ENCODE measurements at regions not wholly inside any gene's neighbourhood (a gene's known extent, or its start where the extent isn't known, plus 50 kb on each side); places are given as distances from the start of the nearest gene placed in this dataset.

DNA sequence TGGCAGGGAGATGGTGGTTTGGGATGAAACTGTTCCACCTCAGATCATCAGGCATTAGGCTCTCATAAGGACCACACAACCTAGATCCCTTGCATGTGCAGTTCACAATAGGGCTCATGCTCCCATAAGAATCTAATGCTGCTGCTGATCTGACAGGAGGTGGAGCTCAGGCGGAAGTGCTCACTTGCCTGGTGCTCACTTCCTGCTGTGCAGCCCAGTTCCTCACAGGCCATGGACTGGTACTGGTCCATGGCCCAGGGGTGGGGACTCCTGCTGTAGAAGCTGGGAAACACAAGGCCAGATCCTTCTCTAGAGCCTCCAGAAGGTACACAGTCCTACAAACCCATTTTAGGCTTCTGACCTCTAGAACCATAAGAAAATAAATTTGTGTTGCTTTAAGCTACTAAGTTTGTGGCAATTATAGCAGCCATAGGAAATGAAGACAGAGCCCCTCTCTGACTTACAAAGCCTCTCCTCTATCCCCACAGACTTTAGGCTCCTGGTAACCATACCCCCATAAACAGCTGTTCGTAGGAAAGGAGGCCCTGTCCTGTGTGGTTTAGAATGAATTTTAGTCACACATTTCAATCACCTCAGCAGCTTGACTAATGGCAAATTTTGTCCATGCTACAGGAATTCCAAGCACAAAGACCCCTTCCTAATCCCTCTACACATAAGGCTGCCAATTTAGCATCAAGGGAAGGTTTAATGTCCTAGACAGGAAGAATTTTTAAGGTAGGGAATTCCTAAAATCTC, 206.1 kb upstream of the PHYHIPL start:
- no peak for DNase-seq

DNA sequence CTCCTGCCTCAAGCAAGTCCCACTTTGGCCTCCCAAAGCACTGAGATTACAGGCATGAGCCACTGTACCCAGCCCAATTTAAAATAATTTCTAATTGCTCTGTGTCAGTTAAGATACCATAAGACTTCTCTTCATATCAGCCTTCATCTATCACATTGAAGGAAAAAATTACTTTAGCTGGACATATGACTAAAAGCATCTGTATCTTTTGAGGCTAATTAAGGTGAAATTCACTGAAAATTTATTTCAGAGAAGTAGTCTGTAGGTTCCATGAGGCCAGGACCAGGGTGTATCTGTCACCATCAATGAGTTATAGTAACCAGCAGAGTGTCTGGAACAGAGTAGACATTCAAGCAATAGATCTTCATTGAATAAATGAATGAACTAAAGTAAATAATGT, 205.2 kb upstream of the PHYHIPL start:
- no peak for DNase-seq

DNA sequence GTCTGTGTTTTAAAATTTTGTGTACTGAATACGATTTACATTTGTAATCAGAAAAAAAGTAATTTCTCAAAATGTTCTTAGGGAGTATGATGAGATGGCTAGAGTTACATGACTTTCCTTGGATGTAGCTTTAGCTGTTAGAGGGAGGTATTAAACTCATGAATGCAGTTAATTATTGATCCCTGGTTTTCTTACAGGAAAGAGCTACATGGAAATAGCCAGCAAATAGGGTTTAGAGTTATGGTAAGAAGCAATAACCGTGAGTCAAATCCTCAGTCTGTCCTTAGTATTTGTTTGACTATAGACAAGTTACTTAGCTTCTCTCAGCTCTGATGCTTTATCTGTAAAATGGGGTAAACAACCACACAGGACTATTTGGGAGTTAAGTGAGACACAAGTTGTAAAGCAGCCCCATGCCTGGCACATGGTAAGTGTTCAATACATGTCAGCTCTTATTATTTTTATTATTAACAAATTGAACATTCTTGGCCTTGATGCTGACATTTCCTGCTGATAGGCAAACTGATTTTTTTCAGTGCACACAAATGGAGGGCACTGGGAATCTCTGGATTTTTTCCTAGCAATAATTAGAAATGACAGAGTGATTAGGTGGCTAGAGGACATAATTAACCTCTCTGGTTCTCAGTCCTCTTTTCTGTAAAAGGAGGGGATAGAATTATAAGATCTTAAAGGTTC, 204.5 kb upstream of the PHYHIPL start:
- no peak for DNase-seq

DNA sequence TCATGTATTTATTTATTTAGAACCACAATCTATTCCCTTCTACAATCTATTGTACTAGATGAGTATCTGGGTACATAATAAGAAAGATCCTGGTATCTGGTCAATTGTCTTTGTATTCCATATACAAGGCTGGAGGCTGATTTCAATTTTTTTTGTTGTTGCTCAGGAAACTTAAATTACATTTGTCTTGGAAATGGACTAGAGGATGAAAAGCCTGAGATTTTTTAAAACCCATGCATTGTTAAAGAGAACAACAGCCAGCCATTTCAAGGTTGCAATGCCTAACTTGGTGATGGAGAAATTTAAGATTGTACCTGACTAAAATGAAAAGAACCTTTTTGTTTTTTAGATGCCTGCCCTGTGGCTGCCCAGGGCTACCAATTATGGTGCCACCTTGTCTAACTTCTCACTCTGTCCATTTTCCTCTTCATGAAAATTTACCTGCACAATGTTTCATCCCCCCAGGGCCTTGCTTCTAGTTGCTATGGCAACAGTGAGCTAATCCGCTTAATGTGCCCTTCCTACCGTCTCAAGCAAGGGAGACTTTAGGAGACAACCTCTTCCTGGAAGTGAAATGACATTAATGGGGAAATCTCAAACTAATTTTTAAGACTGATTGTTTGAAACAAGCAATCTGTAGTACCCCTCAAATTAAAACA, 203.7 kb upstream of the PHYHIPL start:
- DNase-seq, result no peak

DNA sequence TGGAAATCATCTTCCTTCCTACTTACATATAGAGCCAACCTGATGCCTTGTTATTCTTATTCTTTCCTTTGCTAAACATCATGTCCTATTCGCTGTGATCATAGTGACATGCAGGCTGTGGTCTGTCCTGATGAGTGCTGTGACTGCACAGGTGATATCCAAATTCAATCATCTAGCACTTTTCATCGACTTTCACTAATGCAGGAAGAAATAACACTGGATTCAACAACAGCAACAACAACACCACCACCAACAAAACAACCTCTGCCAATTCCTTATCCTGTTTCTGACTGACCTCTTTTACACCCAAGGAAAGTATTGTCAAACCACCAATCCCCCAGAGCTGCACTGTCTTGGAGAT, 203.2 kb upstream of the PHYHIPL start:
- DNase-seq, result no peak

DNA sequence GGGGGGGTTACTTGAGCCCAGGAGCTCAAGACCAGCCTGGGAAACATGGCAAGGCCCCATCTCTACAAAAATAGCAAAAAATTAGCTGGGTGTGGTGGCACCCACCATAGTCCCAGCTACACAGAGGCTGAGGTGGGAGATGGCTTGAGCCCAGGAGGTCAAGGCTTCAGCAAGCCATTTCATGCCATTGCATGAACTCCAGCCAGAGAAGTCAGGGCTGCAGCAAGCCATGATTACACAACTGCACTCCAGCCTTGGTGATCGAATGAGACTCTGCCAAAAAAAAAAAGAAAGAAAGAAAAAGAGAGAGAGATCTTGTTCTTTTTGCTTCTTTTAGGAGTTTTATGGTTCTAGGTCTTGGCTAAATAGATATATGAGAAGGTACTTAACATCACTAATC, 200.2 kb upstream of the PHYHIPL start:
- no peak for DNase-seq

DNA sequence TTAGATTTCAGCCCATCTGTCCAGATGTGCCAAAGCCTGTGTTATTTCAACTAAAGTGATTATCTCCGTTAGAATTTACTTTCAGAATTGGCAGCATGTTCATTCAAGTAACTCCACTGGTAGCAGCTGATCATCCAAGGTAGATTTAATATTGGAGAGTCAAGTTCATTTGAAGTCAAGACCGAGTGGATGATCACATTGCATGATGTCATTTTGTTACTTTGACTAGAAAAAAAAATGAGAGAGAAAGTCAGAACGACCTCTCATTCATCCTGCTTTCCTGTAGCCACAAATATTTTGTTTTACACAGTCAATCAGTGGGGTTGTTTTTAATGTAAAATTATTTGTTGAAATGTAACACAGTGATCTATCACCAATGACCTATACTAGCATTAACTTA, 196.7 kb upstream of the PHYHIPL start:
- DNase-seq, result no peak

DNA sequence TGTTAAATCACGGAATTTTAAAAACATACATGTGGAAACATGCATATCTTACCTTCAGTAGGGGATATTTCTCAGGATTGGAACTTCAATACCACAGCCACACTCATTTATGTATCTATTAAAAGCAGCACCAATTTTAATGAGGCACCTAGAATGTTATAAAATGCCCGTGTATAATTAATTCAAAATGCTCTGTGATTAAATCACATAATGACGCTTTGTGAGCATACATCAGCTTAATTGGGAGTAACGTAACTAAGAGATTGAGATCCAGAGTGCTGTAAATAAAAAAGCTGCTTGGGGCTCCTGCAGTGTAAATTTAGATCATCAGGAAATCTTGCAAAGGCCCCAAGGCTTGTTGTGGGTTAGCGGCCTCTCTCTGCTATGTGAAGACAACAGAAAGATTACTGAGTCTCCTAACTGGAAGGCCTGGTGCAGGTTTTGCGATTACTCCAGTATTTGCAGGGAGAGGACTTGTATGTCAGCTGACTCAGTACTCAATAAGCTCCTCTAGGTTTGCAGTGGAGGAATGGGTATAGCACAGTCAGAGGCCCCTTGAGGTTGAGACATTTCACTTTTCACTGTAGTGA, 195.5 kb upstream of the PHYHIPL start:
- DNase-seq, result no peak

DNA sequence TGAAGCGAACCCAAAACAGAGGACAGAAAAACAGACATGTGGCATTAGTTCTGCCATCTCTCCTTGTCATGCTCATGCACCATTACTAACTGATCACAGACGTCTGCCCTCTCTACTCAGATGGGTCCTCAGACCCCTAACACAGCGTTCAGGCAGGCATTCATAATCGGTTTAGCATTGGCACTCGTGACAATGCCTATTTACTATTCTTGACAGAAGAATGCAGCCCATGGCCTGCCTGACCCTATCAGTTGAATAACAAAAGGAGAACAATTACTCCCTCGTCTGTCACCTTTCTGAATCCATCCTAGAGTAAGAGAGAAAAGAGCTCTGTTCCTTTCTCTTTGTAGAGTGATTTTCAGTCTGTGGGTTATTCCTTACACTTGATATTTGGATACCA, 194.6 kb upstream of the PHYHIPL start:
- no peak for DNase-seq

DNA sequence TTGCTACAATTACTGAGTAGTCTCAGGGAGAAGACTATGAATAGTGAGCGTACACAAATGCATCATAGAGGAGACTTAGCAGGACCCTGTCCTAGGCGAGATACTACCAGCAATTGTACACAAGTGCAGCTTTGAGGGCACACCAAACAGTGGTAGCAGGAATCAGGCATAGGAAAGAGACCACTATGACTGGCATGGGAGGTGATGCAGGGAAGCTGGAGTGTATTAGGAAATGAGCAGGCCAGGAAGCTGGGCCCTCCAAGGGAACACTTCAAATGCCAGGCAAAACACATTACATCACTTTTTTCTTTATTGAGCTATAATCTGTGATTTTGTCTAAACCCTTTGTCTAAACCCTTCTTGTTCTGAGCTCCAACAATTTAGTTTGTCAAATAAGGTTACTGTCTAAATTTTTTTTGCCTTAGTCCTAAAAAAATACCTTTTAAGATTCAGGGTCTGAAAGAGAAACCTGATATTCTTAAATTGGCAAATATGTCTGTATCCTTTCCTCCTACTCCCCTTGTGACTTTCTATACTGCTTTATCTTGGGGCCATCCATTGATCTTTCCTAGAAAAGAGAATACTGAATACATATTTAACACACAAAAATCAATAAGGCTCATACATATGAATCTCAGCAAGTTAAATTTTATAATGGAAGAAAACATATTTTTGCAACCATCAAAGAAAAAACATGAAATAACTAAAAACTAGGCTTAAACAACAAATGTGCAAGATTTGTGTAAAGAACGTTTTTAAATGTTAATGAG, 193.8 kb upstream of the PHYHIPL start:
- no peak for DNase-seq

DNA sequence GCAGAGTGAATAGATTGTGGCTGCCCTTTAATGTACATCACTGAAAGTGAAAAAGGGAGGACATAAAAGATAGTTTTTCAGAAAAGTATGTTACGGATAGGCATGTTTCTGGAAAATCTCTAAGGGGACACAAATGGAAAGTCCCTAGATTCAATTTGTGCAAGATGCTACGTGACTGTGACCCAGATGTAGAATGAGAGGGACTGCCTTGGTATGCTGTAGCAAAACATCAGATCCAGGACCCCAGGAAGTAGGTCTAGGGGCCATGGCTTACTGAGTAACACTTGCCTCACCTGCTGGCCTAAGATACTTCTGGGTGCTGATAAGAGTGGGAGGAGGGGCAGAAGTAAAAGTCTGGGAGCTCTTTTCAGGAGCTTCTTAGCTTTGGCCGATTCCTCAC, 191.2 kb upstream of the PHYHIPL start:
- DNase-seq, result no peak

DNA sequence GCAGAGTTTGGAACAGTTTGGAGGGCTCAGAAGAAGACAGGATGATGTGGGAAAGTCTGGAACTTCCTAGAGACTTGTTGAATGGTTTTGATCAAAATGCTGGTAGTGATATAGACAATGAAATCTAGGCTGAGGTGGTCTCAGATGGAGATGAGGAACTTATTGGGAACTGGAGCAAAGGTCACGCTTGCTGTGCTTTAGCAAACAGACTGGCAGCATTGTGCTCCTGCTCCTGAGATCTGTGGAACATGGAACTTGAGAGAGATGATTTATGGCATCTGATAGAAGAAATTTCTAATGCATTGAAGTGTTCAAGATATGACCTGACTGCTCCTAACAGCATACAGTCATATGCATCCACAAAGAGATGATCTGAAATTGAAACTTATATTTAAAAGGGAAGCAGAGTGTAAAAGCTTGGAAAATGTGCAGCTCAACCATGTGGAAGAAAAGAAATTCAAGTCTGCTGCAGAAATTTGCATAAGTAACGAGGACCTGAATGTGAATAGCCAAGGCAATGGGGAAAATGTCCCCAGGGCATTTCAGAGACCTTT, 186.9 kb upstream of the PHYHIPL start:
- DNase-seq, result no peak

DNA sequence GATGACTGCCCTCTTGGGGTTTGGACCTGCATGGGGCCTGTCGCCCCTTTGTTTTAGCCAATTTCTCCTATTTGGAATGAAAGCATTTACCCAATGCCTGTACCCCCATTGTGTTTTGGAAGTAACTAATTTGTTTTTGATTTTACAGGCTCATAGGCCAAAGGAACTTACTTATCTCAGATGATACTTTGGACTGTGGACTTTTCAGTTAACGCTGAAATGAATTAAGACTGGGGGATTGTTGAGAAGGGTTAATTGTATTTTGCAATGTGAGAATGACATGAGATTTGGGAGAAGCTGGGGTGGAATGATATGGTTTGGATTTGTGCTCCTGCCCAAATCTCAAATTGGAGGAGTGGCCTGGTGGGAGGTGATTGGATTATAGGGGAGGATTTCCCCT, 185.8 kb upstream of the PHYHIPL start:
- no peak for DNase-seq

DNA sequence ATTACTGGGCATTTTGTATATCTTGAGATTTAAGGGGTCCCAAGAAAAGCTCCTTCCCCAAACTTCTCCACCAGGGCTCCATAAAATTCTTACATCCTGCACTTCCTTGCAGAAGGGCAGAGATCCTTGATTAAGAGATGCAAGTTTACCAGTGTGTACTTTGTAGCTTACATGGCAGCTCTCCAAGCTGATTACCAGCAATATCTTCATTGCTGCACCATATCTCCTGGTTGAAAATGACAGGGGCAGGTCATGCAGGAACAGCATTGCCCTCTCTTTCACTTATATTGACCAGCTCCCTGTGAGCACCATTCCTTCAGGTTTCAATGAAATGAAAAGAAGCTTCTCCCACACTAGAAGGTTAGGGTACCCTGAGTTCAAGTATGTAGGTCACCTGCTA, 184.6 kb upstream of the PHYHIPL start:
- DNase-seq, result no peak

DNA sequence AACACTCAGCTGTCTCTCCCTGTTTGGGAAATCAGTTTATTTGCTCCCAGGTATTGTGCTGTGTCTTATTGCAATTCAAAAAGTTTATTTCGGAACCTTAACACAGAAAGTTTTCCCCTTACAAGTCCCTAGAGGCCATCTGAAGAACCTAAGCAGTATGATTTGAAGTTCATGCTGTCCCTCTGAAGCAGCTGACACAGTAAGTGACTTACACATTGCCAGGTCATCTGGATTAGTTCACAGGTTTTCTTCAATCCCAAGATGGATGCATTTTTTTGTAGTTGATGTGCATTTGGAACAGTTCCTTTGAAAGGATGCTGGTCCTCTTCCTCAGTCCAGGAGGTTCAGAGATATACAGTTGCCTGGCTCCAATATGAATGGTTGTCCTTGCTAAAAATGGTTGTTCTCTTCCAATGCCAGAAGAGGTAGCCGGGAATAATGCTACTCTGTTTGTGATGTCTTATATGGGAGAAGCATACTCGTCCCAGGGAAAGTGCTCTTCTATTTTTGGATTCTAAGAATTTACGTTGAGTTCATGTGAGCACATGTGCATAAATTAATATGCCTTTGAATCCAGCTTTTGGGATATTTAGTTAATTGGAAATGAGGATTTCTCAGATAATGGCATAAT, 183.5 kb upstream of the PHYHIPL start:
- DNase-seq, result peak; percentile 27

DNA sequence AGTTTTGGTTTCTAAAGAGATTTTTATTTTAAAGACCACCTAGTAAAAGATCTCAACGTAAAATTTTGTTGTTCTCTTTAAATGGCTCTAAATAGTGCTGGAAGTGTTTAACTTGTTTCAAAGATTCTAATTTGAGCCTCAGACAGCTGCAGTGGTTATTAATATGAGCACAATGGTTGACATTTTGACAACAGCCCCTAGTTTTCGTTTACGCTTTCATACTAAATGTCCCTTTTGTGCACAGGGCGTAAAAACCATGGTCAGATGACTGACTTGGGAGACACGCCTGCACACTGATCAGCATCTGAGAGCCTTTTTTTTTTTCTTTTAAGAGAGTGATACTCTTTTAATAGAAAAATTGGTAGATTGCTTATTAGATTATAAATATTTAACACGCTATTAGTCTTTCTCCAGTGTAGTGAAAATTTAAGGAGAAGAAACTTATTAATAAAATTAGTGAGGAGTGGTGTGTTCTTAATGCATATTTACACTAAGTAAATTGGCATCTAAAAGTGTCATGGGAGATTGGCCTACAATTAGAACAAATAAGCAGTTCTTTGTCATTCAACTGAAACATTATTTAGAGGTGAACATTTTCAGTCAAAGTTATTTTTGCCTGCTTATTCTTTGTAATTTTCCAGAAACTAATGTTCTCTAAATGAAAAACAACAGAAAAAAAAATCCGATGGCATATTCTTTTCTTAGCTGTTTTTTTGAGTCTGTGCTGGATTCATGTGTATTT, 182.8 kb upstream of the PHYHIPL start:
- DNase-seq, result no peak

DNA sequence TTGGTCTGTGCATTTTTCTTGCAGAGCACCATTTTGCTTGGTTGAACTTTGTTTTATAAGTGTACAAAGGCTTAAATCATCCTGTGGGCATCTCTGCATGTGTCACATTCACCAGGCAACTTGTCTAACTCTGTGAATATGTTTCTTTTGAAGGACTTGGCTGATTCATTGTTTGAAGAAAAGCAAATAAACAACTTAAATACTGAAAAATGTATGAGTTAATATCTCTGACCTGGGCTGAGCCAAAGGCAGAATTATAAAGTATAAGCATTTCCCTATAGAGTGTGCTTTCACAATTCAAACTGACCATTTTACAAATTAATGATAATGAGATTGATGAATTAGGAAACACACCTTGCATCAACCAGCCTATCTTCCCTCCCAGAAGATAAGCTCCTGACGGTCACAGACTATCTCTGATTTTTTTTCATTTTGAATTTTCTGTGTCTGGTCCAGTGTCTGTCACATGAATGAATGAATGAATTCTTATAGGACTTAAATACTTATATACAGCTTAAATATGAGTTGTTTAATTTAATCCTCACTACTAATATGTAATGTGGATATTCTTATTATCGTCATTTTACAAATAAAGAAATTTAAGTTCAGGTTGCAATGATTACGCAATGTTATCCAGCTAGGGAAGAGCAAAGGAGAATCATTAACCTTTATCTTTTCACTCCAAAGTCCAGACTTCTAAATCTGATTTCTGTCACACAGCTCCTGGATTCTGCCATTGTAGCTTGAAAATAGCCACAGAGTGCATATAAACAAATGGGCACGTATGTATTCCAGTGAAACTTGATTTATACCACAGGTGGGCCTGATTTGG, 182.0 kb upstream of the PHYHIPL start:
- no peak for DNase-seq

DNA sequence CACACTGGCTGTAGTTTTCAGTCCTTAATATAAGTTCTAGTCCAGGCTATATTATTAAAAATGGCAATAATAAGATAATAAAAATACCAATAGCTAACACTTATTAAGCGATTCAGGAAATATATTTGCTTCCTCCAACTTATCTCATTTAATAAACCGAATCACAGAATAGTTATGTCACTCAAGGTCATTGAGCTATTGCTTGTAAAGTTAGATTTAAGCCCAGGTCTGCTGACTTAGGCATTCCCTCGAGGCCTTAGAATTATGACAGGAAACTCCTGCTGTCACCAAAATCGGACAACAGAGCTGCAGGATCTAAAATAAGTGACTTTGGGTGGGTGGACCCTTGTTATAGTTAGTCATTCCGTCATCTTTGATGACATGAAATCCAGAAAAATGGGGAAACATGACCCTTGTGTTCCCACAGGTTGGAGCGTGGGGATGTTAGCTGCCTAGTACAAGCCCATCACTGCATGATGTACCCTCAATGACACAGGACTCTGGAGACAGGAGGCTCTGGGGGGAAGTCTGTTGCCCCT, 181.3 kb upstream of the PHYHIPL start:
- no peak for DNase-seq

DNA sequence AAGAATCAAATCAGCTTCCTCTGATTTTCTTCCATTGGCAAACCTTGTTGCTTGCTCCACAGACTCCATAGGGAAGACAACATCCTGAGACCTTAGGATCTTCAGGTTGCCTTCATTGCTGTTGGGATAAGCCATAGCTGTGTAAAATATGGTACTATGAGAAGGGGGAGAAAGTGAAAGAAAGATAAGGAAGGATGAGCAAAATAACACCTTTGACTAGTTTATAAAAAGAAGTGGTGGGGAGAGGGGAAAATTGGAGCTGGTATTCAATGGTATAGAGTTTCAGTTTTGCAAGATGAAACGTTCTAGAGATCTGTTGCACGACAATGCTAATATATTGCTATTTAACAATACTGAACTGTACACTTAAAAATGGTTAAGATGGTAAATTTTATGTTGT, 180.4 kb upstream of the PHYHIPL start:
- no peak for DNase-seq
